Thyroid gland (tissue), 4 donors: ENCODE measurements at regions not wholly inside any gene's neighbourhood (a gene's known extent, or its start where the extent isn't known, plus 50 kb on each side); places are given as distances from the start of the nearest gene placed in this dataset.

Source experiments
- CTCF ChIP-seq, 6 experiments: fragments of 200-600 bp in 3 of 6; fragments of 450-650 bp in 3 of 6; sonication (generic) in 3 of 6; IDR thresholded peaks; one replicate each; pipeline ENCODE4 v1.5.1; 2016 to 2019; ENCODE audit warnings: antibody characterized with exemption in 6 of 6, mild to moderate bottlenecking in 2 of 6, inconsistent platforms in 1 of 6, moderate library complexity in 1 of 6
- POLR2A ChIP-seq, 2 donors: fragments of 450-650 bp; IDR thresholded peaks; one replicate each; pipeline ENCODE4 v1.6.1; 2017; ENCODE audit warnings: antibody characterized with exemption in 2 of 2, mild to moderate bottlenecking in 2 of 2, moderate library complexity in 1 of 2

GRCh38 chr3:31373681-31374080 is 159.0 kb upstream of the STT3B start:
- no peak for TF ChIP-seq CTCF (IDR thresholded peaks at IDR 0.05)
- no peak for TF ChIP-seq POLR2A (IDR thresholded peaks at IDR 0.05)
